Right lobe of liver (tissue), 4 donors: ENCODE measurements at regions not wholly inside any gene's neighbourhood (a gene's known extent, or its start where the extent isn't known, plus 50 kb on each side); places are given as distances from the start of the nearest gene placed in this dataset.

Experiments
- CTCF ChIP-seq, 4 donors: fragments of 200-600 bp in 3 of 4; fragments of 450-650 bp in 1 of 4; IDR thresholded peaks; one replicate each; pipeline versions ENCODE4 v1.5.1 to v1.8.0; 2016 to 2022; ENCODE audit warnings: antibody characterized with exemption in 4 of 4, mild to moderate bottlenecking in 2 of 4
- POLR2A ChIP-seq: fragments of 450-650 bp; IDR thresholded peaks from one replicate; pipeline ENCODE4 v1.6.1; 2017; ENCODE audit warnings: antibody characterized with exemption, mild to moderate bottlenecking
- donor health status: DM: no; HTN: no; CAD: no.
- donor health status: DM: no; HTN: no; CAD: no.
- donor health status: DM: no; HTN: yes; CAD: no.

- no peak for TF ChIP-seq POLR2A
- no peak for TF ChIP-seq CTCF (IDR thresholded peaks at IDR 0.05)
These were observed 86.4 kb upstream of the WNT7A start for GRCh38 chr3:13966302-13966701.
